ENCODE measurements at regions not wholly inside any gene's neighbourhood (a gene's known extent, or its start where the extent isn't known, plus 50 kb on each side); places are given as distances from the start of the nearest gene placed in this dataset.
A peak's percentile ranks its signal among the peaks of the same experiment; 100 is the strongest.

DNA sequence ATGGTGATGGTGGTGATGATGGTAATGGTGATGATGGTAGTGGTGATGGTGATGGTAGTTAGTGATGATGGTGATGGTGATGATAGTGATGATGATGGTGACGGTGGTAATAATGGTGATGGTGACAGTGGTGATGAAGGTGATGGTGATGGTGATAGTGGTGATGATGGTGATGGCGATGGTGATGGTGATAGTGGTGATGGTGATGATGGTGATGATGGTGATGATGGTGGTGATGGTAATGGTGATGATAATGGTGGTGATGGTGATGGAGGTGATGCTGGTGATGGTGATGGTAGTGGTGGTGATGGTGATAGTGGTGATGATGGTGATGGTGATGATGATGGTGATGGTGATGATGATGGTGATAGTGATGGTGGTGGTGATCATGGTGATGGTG lies 148.7 kb upstream of the TNRC6C start:
- no peak overlapping the region for H3K4me3 Mint-ChIP-seq
- H3K9me3 Mint-ChIP-seq: no peaks in the 10 kb centered on the region
- ATAC-seq: no peak
- no peaks in the 10 kb centered on the region for H3K36me3 Mint-ChIP-seq
- H3K27me3 Mint-ChIP-seq: no peaks in the 10 kb centered on the region
- no peaks in the 10 kb centered on the region for H3K4me1 Mint-ChIP-seq (ENCODE audit: low read depth in 2 of 2)
- no peak for DNase-seq (ENCODE audit: low spot score)
- H3K27ac Mint-ChIP-seq: no peak overlapping the region

GRCh38 chr17:77810536-77810935 lies 148.0 kb upstream of the TNRC6C start:
- no peaks in the 10 kb centered on the region for H3K36me3 Mint-ChIP-seq
- DNase-seq (ENCODE audit: low spot score): no peak
- H3K4me3 Mint-ChIP-seq: no peak overlapping the region

GRCh38 chr17:77811521-77811920 lies 147.0 kb upstream of the TNRC6C start:
- no peak overlapping the region for H3K4me3 Mint-ChIP-seq

More at GRCh38 chr17:77810536-77810935, 148.0 kb upstream of the TNRC6C start:
- no peaks in the 10 kb centered on the region for H3K4me1 Mint-ChIP-seq (ENCODE audit: low read depth in 2 of 2)
- no peak overlapping the region for H3K27ac Mint-ChIP-seq
- H3K27me3 Mint-ChIP-seq: no peaks in the 10 kb centered on the region
- no peaks in the 10 kb centered on the region for H3K9me3 Mint-ChIP-seq
- no peak for ATAC-seq

DNA sequence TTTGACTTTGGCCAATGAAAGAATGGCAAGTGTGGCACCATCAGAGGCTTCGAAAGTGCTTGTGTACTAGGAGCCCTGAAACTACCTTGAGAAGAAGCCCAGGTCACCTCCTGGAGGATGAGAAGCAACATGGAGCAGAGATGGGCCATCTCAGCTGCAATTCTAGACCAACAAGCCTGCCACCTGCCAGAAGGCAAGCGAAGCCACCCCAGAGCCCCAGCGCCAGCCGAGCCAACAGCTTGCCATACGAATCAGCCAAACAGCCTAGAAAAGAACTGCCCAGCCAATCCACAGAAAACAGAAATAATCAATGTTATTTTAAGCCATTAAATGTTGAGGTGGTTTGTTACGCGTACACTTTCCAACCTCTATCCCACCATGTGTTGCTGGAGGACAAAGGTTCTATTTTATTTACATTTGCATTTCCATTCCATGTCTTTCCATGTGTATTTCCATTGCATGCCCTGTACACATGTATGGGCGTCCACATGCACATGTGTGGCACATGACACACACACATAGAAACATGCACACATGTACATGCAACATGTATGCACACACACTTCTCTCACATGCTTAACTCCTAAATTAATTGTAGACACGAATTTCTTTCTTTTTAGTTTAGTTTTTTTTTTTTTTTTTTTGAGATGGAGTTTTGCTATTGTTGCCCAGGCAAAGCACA lies 144.3 kb upstream of the TNRC6C start:
- Mint-ChIP-seq H3K27me3 (peaks cover 0 to 3% of the 10 kb centered on the region in 2 donors), H3K4me3 (no peak overlapping the region), H3K36me3 (no peaks in the 10 kb centered on the region), H3K27ac (no peak overlapping the region), H3K4me1 (ENCODE audit: low read depth in 2 of 2) (no peaks in the 10 kb centered on the region), H3K9me3 (no peaks in the 10 kb centered on the region)
- ATAC-seq (no peak), DNase-seq (ENCODE audit: low spot score) (peak; percentile 26)

More at GRCh38 chr17:77811521-77811920, 147.0 kb upstream of the TNRC6C start:
- H3K9me3 Mint-ChIP-seq: no peaks in the 10 kb centered on the region
- no peaks in the 10 kb centered on the region for H3K27me3 Mint-ChIP-seq
- no peaks in the 10 kb centered on the region for H3K4me1 Mint-ChIP-seq (ENCODE audit: low read depth in 2 of 2)
- ATAC-seq (no peak), DNase-seq (ENCODE audit: low spot score) (no peak)
- H3K27ac Mint-ChIP-seq: no peak overlapping the region
- H3K36me3 Mint-ChIP-seq: no peaks in the 10 kb centered on the region

- DNase-seq (ENCODE audit: low spot score) (no peak), ATAC-seq (no peak)
- Mint-ChIP-seq H3K27ac (no peak overlapping the region), H3K9me3 (no peaks in the 10 kb centered on the region), H3K4me3 (no peak overlapping the region), H3K4me1 (ENCODE audit: low read depth in 2 of 2) (no peaks in the 10 kb centered on the region), H3K36me3 (no peaks in the 10 kb centered on the region), H3K27me3 (peaks cover 0 to 3% of the 10 kb centered on the region in 2 donors)
These were observed 143.2 kb upstream of the TNRC6C start for GRCh38 chr17:77815127-77815905.

DNA sequence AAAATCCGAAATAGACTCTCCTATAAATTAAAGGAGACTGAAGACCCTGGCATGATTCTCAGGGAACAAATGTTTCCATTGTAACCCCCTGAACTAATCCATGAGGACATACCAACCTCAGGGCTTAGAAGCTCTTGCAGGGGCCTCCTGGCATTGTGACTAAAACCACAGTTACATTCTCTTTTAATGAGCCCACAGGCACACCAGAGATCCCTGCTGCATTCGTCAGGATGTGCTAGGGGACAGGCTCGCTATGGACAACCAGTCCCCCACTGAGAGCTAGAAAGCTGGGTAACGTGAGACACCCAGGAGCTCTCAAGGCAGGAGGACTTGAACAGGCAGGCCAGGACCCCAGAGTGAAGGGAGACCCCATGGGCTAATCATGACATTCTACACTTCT lies 140.6 kb upstream of the TNRC6C start:
- no peaks in the 10 kb centered on the region for H3K36me3 Mint-ChIP-seq
- DNase-seq (ENCODE audit: low spot score): no peak
- peaks cover 0 to 3% of the 10 kb centered on the region in 2 donors for H3K27me3 Mint-ChIP-seq
- no peaks in the 10 kb centered on the region for H3K4me1 Mint-ChIP-seq (ENCODE audit: low read depth in 2 of 2)
- H3K4me3 Mint-ChIP-seq: no peak overlapping the region
- H3K27ac Mint-ChIP-seq: peak overlapping the region in 1 of 2 donors; percentile 70
- ATAC-seq: no peak
- no peaks in the 10 kb centered on the region for H3K9me3 Mint-ChIP-seq

DNA sequence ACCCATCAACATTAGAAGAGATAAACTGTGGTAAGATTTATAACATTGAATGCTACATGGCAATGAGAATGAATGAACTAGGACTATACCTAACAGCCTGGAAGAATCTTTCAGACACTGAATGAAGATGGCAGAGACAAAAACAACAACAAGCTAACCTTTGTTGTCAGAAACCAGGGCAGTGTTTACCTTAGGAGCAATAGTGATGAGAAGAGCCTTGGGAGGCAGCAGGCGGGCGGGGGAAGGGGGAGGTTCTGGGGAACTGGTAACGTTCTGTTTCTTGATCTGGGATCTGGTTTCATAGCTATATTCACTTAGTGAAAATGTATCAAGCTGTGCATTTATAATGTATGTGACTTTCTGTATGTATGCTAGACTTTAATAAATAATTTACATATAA lies 139.0 kb upstream of the TNRC6C start:
- peaks cover 0 to 12% of the 10 kb centered on the region in 2 donors for H3K27me3 Mint-ChIP-seq
- no peak overlapping the region for H3K27ac Mint-ChIP-seq
- no peak for ATAC-seq
- no peaks in the 10 kb centered on the region for H3K9me3 Mint-ChIP-seq
- peaks cover 6 to 7% of the 10 kb centered on the region in 2 donors for H3K4me1 Mint-ChIP-seq (ENCODE audit: low read depth in 2 of 2)
- H3K36me3 Mint-ChIP-seq: no peaks in the 10 kb centered on the region
- DNase-seq (ENCODE audit: low spot score): no peak
- no peak overlapping the region for H3K4me3 Mint-ChIP-seq

DNA sequence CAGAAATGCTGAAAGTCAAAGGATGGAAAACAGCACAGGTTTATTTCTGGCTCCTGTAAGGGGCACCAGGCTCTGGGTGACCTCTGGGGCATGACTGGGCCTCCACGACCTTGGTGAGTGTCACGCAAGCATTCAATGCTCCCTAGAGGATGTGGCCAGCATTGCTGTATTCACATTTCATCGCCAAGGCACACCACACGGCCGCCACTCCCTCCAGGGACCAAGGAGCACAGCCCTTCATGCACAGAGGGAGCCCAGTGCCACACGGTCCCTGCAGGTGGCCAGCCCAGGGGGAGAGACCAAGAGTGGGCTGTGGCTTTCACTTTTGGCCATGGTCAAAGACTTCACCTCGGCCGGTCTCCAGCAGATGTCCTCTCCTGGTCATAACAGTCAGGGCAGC lies 137.4 kb upstream of the TNRC6C start:
- Mint-ChIP-seq H3K27me3 (peaks cover 0 to 12% of the 10 kb centered on the region in 2 donors), H3K4me1 (ENCODE audit: low read depth in 2 of 2) (peaks cover 7 to 8% of the 10 kb centered on the region in 2 donors), H3K4me3 (no peak overlapping the region), H3K36me3 (no peaks in the 10 kb centered on the region), H3K9me3 (no peaks in the 10 kb centered on the region), H3K27ac (no peak overlapping the region)
- DNase-seq (ENCODE audit: low spot score) (no peak), ATAC-seq (peak in 1 of 2 donors; percentile 49)

DNA sequence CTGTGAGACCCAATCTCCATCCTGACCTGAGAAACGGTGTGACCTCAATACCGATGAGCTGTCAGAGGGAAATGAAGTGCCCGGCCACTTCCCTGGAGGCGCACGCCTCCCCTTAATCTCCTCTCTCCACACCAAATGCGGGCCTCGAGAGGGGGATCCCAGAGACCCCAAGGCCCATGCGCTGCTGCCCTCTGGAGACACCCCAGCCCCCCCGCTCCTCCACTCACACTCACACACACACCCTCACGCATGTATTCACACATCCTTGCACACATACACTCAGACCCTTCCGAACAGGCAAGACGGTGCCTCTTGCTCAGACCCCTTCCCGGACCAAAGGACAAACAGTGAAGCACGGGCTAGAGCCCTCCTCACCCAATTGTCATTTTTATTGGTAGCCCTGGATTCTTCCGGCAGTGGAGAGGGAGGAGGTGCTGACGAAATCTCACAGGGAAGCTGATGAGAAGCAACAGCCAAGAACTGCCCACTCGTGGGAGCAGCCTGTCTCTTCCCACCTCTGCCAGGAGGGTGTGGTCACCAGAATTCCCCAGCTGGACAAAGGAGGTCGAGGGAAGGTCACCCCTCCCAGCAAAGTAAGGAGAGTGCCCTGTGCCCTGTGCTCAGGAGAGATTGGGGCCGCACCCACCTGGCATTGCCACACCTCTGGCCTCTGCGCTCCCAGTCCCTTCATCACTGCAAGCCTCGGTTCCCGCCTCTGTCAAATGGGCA lies 136.0 kb upstream of the TNRC6C start:
- ATAC-seq: no peak
- no peak overlapping the region for H3K27ac Mint-ChIP-seq
- peaks cover 0 to 12% of the 10 kb centered on the region in 2 donors for H3K27me3 Mint-ChIP-seq
- H3K4me3 Mint-ChIP-seq: no peak overlapping the region
- H3K4me1 Mint-ChIP-seq (ENCODE audit: low read depth in 2 of 2): peaks cover 7 to 8% of the 10 kb centered on the region in 2 donors
- no peak for DNase-seq (ENCODE audit: low spot score)
- H3K36me3 Mint-ChIP-seq: no peaks in the 10 kb centered on the region
- no peaks in the 10 kb centered on the region for H3K9me3 Mint-ChIP-seq

GRCh38 chr17:77824102-77824779 lies 134.3 kb upstream of the TNRC6C start:
- DNase-seq (ENCODE audit: low spot score) (no peak), ATAC-seq (no peak)
- Mint-ChIP-seq H3K36me3 (no peaks in the 10 kb centered on the region), H3K27me3 (peaks cover 0 to 9% of the 10 kb centered on the region in 2 donors), H3K4me3 (no peak overlapping the region), H3K9me3 (no peaks in the 10 kb centered on the region), H3K4me1 (ENCODE audit: low read depth in 2 of 2) (peaks cover 11 to 13% of the 10 kb centered on the region in 2 donors), H3K27ac (peak overlapping the region in 1 of 2 donors; percentile 36)

DNA sequence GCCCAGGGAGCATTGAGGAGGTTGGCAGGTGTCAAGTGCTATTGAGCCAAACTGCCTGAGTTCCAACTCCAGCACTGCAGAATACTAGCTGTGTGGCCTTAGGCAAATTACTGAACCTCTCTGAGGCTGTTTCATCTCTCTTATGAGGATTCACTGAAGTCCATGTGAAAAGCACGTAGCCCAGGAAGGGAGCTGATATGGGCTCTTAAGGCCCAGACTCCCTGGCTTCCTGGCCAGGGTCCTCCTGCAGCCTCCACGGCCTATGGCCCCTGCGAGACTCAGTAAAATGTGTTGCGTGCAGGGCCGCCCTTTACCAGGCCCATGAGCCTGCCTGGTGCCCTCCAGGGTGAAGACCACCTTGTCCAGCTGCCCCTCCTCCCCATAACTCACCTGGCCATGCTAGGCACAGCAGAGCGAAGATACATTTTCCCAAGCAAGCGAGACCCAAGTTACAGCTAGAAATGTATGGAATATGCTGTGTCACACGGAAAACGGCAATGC lies 133.7 kb upstream of the TNRC6C start:
- H3K27me3 Mint-ChIP-seq: peaks cover 0 to 9% of the 10 kb centered on the region in 2 donors
- no peak overlapping the region for H3K27ac Mint-ChIP-seq
- H3K4me3 Mint-ChIP-seq: no peak overlapping the region
- H3K9me3 Mint-ChIP-seq: no peaks in the 10 kb centered on the region
- ATAC-seq (no peak), DNase-seq (ENCODE audit: low spot score) (peak; percentile 49)
- H3K36me3 Mint-ChIP-seq: no peaks in the 10 kb centered on the region
- peaks cover 11 to 13% of the 10 kb centered on the region in 2 donors for H3K4me1 Mint-ChIP-seq (ENCODE audit: low read depth in 2 of 2)

DNA sequence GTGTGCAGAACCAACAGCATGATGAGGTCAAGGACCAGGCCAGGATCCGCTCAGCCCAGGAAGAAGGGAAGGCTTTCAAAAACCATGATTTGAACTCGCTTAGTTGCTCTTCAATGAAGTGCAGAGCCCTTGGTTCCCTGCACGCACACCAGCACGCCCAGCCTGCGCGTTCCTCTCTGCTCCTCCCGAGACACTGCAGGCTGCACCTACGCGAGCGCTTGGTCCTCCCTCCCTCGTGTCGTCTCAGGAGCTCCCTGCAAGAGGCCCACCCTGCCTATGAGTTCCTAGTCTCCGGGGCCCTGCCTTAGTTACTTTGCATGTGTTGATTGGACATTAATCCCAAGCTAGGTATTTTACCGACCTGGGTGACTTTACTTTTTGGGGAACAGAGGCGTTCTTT lies 132.9 kb upstream of the TNRC6C start:
- peaks cover 13% of the 10 kb centered on the region in 2 donors for H3K4me1 Mint-ChIP-seq (ENCODE audit: low read depth in 2 of 2)
- H3K4me3 Mint-ChIP-seq: no peak overlapping the region
- peak; percentile 47 for DNase-seq (ENCODE audit: low spot score)
- H3K9me3 Mint-ChIP-seq: no peaks in the 10 kb centered on the region
- peaks cover 0 to 9% of the 10 kb centered on the region in 2 donors for H3K27me3 Mint-ChIP-seq
- no peak for ATAC-seq
- no peaks in the 10 kb centered on the region for H3K36me3 Mint-ChIP-seq
- no peak overlapping the region for H3K27ac Mint-ChIP-seq

DNA sequence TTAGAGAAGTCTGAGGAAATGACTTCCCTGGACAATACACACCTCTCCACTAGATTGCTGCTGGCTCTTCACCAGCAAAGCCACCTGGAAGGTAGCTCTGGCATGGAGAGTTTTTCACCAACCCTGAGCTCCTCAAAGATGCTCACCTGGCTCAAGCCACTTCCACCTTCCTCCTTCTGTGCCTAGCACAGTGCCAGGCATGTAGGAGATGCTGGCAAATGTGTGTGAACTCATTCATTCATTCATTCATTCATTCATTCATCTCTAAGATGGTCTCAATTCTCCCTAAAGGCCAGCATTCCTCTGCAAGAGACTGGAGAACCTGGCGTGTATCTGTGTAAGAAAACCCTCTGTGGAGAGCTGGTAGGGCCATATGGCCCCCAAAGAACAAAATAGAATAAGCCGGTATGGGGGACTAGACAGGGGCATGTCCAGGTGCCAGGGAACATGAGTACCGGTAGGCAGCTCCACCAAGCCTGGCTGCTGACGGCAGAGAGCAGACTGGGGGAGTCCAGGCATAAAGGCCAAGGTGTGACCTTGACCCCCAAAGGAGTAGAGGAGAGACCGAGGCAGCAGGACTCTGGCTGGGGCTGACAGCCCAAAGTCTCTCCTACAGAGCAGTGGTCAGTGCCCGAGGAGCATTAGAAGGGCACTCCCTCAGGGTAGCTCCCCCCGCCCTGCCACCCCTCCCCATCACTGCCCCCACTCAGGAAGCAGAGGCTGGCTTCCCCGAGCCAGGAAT lies 132.2 kb upstream of the TNRC6C start:
- H3K4me3 Mint-ChIP-seq: no peak overlapping the region
- no peaks in the 10 kb centered on the region for H3K9me3 Mint-ChIP-seq
- no peaks in the 10 kb centered on the region for H3K36me3 Mint-ChIP-seq
- no peak overlapping the region for H3K27ac Mint-ChIP-seq
- H3K4me1 Mint-ChIP-seq (ENCODE audit: low read depth in 2 of 2): peaks cover 13 to 14% of the 10 kb centered on the region in 2 donors
- no peak for ATAC-seq
- peaks cover 0 to 9% of the 10 kb centered on the region in 2 donors for H3K27me3 Mint-ChIP-seq
- peak; percentile 40 for DNase-seq (ENCODE audit: low spot score)
